ENCODE measurements at regions not wholly inside any gene's neighbourhood (a gene's known extent, or its start where the extent isn't known, plus 50 kb on each side); places are given as distances from the start of the nearest gene placed in this dataset.

DNA sequence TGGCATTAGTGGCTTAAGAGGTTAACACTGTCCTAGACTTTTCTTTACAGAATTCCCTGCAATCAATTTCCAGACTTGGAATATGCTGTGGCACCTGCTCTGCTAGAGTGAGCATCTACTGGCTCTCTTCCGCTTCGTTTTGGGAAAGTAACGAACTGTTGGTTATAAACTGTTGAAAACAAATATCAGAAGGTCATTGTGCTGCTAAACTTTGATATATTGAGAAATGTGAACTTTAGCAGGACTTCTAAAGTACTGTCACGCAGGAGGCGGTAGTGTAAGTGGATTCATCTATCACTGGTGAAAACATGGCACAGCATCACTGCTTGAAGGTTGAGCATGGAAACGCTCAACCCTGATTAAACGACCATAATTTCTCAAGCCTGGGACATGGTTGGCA lies 348.9 kb downstream of the FLRT2 start:
- TF ChIP-seq, protein P1, sequence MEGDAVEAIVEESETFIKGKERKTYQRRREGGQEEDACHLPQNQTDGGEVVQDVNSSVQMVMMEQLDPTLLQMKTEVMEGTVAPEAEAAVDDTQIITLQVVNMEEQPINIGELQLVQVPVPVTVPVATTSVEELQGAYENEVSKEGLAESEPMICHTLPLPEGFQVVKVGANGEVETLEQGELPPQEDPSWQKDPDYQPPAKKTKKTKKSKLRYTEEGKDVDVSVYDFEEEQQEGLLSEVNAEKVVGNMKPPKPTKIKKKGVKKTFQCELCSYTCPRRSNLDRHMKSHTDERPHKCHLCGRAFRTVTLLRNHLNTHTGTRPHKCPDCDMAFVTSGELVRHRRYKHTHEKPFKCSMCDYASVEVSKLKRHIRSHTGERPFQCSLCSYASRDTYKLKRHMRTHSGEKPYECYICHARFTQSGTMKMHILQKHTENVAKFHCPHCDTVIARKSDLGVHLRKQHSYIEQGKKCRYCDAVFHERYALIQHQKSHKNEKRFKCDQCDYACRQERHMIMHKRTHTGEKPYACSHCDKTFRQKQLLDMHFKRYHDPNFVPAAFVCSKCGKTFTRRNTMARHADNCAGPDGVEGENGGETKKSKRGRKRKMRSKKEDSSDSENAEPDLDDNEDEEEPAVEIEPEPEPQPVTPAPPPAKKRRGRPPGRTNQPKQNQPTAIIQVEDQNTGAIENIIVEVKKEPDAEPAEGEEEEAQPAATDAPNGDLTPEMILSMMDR (conservative IDR thresholded peaks at IDR 0.05; ENCODE audit: low read depth in 2 of 2), result no peak
- TF ChIP-seq CREB1 (CRISPR knock-in tag; IDR thresholded peaks at IDR 0.05; ENCODE audit: low read depth), result no peak

Measured in GM23338 (cell line).